ENCODE measurements at regions not wholly inside any gene's neighbourhood (a gene's known extent, or its start where the extent isn't known, plus 50 kb on each side); places are given as distances from the start of the nearest gene placed in this dataset.

DNA sequence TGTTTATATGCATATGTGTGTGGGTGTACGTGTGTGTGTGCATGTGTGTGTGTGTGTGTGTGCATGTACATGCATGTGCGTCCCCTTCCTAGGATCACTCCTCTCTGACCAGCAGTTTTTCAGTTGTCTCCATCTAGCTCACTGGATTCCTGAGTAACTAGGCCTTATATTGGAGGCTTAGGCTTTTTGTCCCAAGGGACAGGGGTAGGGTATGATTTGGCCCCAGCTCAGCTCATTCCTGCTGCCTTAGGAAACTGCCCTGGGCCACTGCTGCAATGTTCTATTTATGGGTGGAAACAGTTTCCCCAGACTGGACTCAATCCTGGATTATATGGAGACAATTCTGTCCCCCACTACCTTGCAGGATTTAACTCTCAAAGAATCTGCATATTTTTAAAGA, 68.8 kb upstream of the SDK1 start:
- Histone ChIP-seq H3K4me3 (ENCODE audit: low read depth, low read length) (no peak overlapping the region), H3K4me1 (ENCODE audit: control insufficient read depth, insufficient read depth, low read length, unreplicated experiment) (no peaks in the 10 kb centered on the region), H3K27ac (ENCODE audit: low read depth, low read length) (no peak overlapping the region), H2AFZ (ENCODE audit: low read length, unreplicated experiment) (no peak overlapping the region), H3K27me3 (ENCODE audit: insufficient read depth, low read length) (no peaks in the 10 kb centered on the region), H3K36me3 (ENCODE audit: insufficient read depth, low read length) (no peaks in the 10 kb centered on the region), H3K79me2 (ENCODE audit: control insufficient read depth, insufficient read depth, low read length, unreplicated experiment) (no peaks in the 10 kb centered on the region)

DNA sequence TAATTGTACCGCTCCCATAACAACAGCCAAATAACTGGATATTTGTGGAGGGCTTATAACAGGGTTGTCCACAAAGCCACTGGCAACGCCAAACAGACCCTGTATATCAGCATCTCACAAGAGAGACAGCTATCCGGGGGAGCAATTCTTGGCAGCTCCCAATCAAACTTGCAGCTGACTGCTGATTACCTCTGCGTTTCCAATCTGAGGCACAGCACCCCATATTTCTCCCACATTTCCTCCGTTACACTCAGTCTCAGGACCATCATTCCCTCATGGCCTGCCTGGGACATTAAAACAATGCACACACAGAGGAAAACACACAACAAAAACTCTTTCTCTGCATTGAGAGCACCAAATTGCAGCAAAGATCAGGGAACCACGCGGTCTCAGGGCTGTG, 67.8 kb upstream of the SDK1 start:
- H3K79me2 ChIP-seq (ENCODE audit: control insufficient read depth, insufficient read depth, low read length, unreplicated experiment): no peaks in the 10 kb centered on the region
- no peaks in the 10 kb centered on the region for H3K4me1 ChIP-seq (ENCODE audit: control insufficient read depth, insufficient read depth, low read length, unreplicated experiment)
- H2AFZ ChIP-seq (ENCODE audit: low read length, unreplicated experiment): no peak overlapping the region
- no peak overlapping the region for H3K4me3 ChIP-seq (ENCODE audit: low read depth, low read length)
- no peak overlapping the region for H3K27ac ChIP-seq (ENCODE audit: low read depth, low read length)
- no peaks in the 10 kb centered on the region for H3K36me3 ChIP-seq (ENCODE audit: insufficient read depth, low read length)
- no peaks in the 10 kb centered on the region for H3K27me3 ChIP-seq (ENCODE audit: insufficient read depth, low read length)

DNA sequence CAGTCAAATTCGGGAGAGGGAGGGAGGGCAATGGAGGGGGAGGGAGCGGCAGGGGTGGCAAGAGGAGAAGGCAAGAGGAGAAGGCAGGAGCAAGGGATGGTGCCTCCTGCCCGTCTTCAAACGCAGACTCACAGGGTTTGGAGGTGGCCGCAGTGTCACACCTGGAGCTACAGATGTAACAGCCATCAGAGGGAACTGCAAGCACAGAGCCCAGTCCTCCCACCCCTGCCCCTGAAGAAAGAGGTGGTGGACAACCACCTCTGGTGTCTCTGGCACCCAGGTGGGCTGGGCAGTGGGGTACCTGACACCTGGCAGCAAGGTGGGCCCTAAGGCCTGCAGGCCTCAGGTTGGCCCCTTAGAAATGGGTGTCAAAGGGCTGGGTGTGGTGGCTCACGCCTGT, 67.0 kb upstream of the SDK1 start:
- no peaks in the 10 kb centered on the region for H3K79me2 ChIP-seq (ENCODE audit: control insufficient read depth, insufficient read depth, low read length, unreplicated experiment)
- no peaks in the 10 kb centered on the region for H3K27me3 ChIP-seq (ENCODE audit: insufficient read depth, low read length)
- no peak overlapping the region for H3K27ac ChIP-seq (ENCODE audit: low read depth, low read length)
- H2AFZ ChIP-seq (ENCODE audit: low read length, unreplicated experiment): no peak overlapping the region
- no peaks in the 10 kb centered on the region for H3K4me1 ChIP-seq (ENCODE audit: control insufficient read depth, insufficient read depth, low read length, unreplicated experiment)
- H3K4me3 ChIP-seq (ENCODE audit: low read depth, low read length): no peak overlapping the region
- no peaks in the 10 kb centered on the region for H3K36me3 ChIP-seq (ENCODE audit: insufficient read depth, low read length)

DNA sequence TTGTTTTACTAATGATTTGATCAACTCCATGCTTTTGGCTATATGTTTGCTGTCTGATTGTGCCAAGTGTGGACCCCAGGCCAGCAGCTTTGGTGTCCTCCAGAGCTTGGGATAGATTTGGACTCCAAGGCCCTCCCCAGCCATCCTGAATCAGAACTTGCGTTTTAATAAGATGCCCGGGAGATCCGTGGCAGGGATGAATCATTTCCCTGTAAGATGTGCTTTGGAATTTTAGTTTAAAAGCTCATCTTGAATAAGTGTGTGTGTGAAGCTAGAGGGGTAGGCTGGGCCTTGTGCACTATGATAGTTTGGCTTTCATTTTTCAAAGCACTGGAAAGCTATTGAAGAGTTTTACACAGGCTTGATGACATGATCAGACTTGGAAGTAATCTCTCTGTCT, 66.2 kb upstream of the SDK1 start:
- H3K36me3 ChIP-seq (ENCODE audit: insufficient read depth, low read length): no peaks in the 10 kb centered on the region
- H3K79me2 ChIP-seq (ENCODE audit: control insufficient read depth, insufficient read depth, low read length, unreplicated experiment): no peaks in the 10 kb centered on the region
- no peak overlapping the region for H3K27ac ChIP-seq (ENCODE audit: low read depth, low read length)
- no peaks in the 10 kb centered on the region for H3K4me1 ChIP-seq (ENCODE audit: control insufficient read depth, insufficient read depth, low read length, unreplicated experiment)
- no peaks in the 10 kb centered on the region for H3K27me3 ChIP-seq (ENCODE audit: insufficient read depth, low read length)
- no peak overlapping the region for H2AFZ ChIP-seq (ENCODE audit: low read length, unreplicated experiment)
- H3K4me3 ChIP-seq (ENCODE audit: low read depth, low read length): no peak overlapping the region

DNA sequence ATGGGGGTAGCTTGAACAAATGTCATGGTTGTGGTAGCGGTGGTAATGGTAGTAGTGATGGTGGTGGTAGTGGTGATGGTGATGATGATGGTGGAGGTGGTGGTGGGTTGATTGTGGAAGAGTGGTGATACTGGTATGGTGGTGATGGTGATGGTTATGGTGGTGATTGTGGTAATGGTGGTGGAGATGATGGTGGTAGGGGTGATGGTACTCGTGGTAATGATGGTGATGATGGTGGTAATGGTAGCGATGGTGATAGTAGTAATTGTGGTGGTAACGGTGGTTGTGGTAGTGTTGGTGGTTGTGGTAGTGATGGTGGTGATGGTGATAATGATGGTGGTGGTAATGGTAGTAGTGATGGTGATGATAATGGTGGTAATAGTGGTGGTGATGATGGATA, 65.7 kb upstream of the SDK1 start:
- Histone ChIP-seq H3K4me3 (ENCODE audit: low read depth, low read length) (no peak overlapping the region), H3K79me2 (ENCODE audit: control insufficient read depth, insufficient read depth, low read length, unreplicated experiment) (no peaks in the 10 kb centered on the region), H3K27ac (ENCODE audit: low read depth, low read length) (no peak overlapping the region), H3K4me1 (ENCODE audit: control insufficient read depth, insufficient read depth, low read length, unreplicated experiment) (no peaks in the 10 kb centered on the region), H2AFZ (ENCODE audit: low read length, unreplicated experiment) (no peak overlapping the region), H3K27me3 (ENCODE audit: insufficient read depth, low read length) (no peaks in the 10 kb centered on the region), H3K36me3 (ENCODE audit: insufficient read depth, low read length) (no peaks in the 10 kb centered on the region)

- Histone ChIP-seq H3K27ac (ENCODE audit: low read depth, low read length) (no peak overlapping the region), H3K79me2 (ENCODE audit: control insufficient read depth, insufficient read depth, low read length, unreplicated experiment) (no peaks in the 10 kb centered on the region), H2AFZ (ENCODE audit: low read length, unreplicated experiment) (no peak overlapping the region), H3K4me1 (ENCODE audit: control insufficient read depth, insufficient read depth, low read length, unreplicated experiment) (no peaks in the 10 kb centered on the region), H3K27me3 (ENCODE audit: insufficient read depth, low read length) (no peaks in the 10 kb centered on the region), H3K4me3 (ENCODE audit: low read depth, low read length) (no peak overlapping the region), H3K36me3 (ENCODE audit: insufficient read depth, low read length) (no peaks in the 10 kb centered on the region)
Observed at GRCh38 chr7:3236268-3236667, 64.8 kb upstream of the SDK1 start.

DNA sequence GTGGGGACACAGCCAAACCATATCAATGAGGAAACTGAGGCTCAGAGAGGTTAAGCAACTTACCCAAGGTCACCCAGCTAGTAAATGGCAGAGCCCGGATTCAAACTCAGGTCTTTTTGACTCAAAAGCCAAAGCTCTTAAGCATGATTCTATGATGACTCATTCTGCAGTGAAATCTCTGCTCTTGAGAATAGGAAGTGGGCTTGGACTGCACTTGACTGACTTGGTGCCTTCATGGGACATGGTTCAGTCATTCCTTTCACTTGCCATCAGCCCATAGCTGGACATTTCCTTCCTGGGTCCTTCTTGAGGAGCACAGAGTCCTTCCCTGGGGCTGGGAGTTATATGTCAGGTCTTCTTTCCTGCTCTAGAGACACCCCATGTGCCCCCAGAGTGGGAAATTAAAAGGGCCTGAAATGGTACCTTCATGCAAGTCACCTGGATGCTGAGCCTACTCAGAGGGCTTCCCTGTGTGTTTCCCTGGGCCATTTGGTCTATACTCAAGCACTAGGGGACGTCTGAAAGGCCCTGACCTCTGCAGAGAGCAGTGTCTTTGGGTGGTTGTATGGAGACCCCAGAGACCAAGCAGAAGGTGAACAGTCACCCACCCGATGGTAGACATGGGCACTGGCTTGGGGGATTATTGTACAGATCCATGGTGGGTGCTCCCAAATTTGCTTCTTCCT, 62.4 kb upstream of the SDK1 start:
- Histone ChIP-seq H3K4me3 (ENCODE audit: low read depth, low read length) (no peak overlapping the region), H3K27ac (ENCODE audit: low read depth, low read length) (no peak overlapping the region), H2AFZ (ENCODE audit: low read length, unreplicated experiment) (no peak overlapping the region), H3K36me3 (ENCODE audit: insufficient read depth, low read length) (no peaks in the 10 kb centered on the region), H3K79me2 (ENCODE audit: control insufficient read depth, insufficient read depth, low read length, unreplicated experiment) (no peaks in the 10 kb centered on the region), H3K4me1 (ENCODE audit: control insufficient read depth, insufficient read depth, low read length, unreplicated experiment) (no peaks in the 10 kb centered on the region), H3K27me3 (ENCODE audit: insufficient read depth, low read length) (no peaks in the 10 kb centered on the region)

- no peaks in the 10 kb centered on the region for H3K79me2 ChIP-seq (ENCODE audit: control insufficient read depth, insufficient read depth, low read length, unreplicated experiment)
- H3K27me3 ChIP-seq (ENCODE audit: insufficient read depth, low read length): no peaks in the 10 kb centered on the region
- no peak overlapping the region for H2AFZ ChIP-seq (ENCODE audit: low read length, unreplicated experiment)
- H3K4me3 ChIP-seq (ENCODE audit: low read depth, low read length): no peak overlapping the region
- no peak overlapping the region for H3K27ac ChIP-seq (ENCODE audit: low read depth, low read length)
- no peaks in the 10 kb centered on the region for H3K36me3 ChIP-seq (ENCODE audit: insufficient read depth, low read length)
- H3K4me1 ChIP-seq (ENCODE audit: control insufficient read depth, insufficient read depth, low read length, unreplicated experiment): no peaks in the 10 kb centered on the region
Observed at GRCh38 chr7:3239291-3239691, 61.8 kb upstream of the SDK1 start.

DNA sequence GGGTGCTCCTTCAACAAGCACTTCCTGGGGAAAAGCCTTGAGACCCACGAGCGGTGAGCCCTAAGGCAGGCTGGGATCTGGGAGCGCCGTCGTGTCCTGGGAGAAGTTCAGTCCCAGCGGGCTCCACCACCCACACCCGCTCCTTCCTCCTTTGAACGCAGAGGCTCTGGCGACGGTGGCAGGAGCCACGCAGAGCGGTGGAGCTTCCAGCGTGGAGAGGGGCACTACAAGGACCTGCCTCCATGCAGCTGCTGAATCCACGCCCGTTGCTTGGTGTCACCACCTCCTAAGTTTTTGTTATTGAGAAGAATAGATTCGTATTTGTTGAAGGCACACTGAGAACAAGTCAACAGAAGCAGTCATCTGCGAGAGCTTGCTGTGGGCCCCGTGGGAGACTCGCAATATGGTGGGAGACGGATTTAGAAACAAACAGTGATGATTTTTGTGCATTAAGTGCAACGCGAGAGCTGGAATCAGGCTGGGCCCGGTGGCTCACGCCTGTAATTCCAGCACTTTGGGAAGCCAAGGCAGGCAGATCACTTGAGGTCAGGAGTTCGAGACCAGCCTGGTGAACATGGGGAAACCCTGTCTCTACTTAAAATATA, 60.1 kb upstream of the SDK1 start:
- no peak overlapping the region for H3K27ac ChIP-seq (ENCODE audit: low read depth, low read length)
- no peaks in the 10 kb centered on the region for H3K36me3 ChIP-seq (ENCODE audit: insufficient read depth, low read length)
- H3K79me2 ChIP-seq (ENCODE audit: control insufficient read depth, insufficient read depth, low read length, unreplicated experiment): no peaks in the 10 kb centered on the region
- H3K4me1 ChIP-seq (ENCODE audit: control insufficient read depth, insufficient read depth, low read length, unreplicated experiment): no peaks in the 10 kb centered on the region
- no peak overlapping the region for H2AFZ ChIP-seq (ENCODE audit: low read length, unreplicated experiment)
- H3K4me3 ChIP-seq (ENCODE audit: low read depth, low read length): no peak overlapping the region
- H3K27me3 ChIP-seq (ENCODE audit: insufficient read depth, low read length): no peaks in the 10 kb centered on the region

- no peak overlapping the region for H2AFZ ChIP-seq (ENCODE audit: low read length, unreplicated experiment)
- no peak overlapping the region for H3K4me3 ChIP-seq (ENCODE audit: low read depth, low read length)
- no peaks in the 10 kb centered on the region for H3K27me3 ChIP-seq (ENCODE audit: insufficient read depth, low read length)
- no peaks in the 10 kb centered on the region for H3K79me2 ChIP-seq (ENCODE audit: control insufficient read depth, insufficient read depth, low read length, unreplicated experiment)
- H3K4me1 ChIP-seq (ENCODE audit: control insufficient read depth, insufficient read depth, low read length, unreplicated experiment): no peaks in the 10 kb centered on the region
- no peak overlapping the region for H3K27ac ChIP-seq (ENCODE audit: low read depth, low read length)
- H3K36me3 ChIP-seq (ENCODE audit: insufficient read depth, low read length): no peaks in the 10 kb centered on the region
Observed at GRCh38 chr7:3241686-3242258, 59.3 kb upstream of the SDK1 start.

- no peaks in the 10 kb centered on the region for H3K36me3 ChIP-seq (ENCODE audit: insufficient read depth, low read length)
- H2AFZ ChIP-seq (ENCODE audit: low read length, unreplicated experiment): no peak overlapping the region
- H3K27me3 ChIP-seq (ENCODE audit: insufficient read depth, low read length): no peaks in the 10 kb centered on the region
- no peak overlapping the region for H3K4me3 ChIP-seq (ENCODE audit: low read depth, low read length)
- H3K4me1 ChIP-seq (ENCODE audit: control insufficient read depth, insufficient read depth, low read length, unreplicated experiment): no peaks in the 10 kb centered on the region
- H3K27ac ChIP-seq (ENCODE audit: low read depth, low read length): no peak overlapping the region
- no peaks in the 10 kb centered on the region for H3K79me2 ChIP-seq (ENCODE audit: control insufficient read depth, insufficient read depth, low read length, unreplicated experiment)
Observed at GRCh38 chr7:3242398-3242972, 58.6 kb upstream of the SDK1 start.
